GM19023 (cell line): ENCODE measurements at regions not wholly inside any gene's neighbourhood (a gene's known extent, or its start where the extent isn't known, plus 50 kb on each side); places are given as distances from the start of the nearest gene placed in this dataset.

ENCODE experiments used
- ATAC-seq: cut with Tn5 transposase; IDR thresholded peaks from one replicate; pipeline ENCODE4 v1.9.1; 2021; ENCODE audit warnings: mild to moderate bottlenecking, moderate library complexity; ENCODE audit not compliant: unreplicated experiment

DNA sequence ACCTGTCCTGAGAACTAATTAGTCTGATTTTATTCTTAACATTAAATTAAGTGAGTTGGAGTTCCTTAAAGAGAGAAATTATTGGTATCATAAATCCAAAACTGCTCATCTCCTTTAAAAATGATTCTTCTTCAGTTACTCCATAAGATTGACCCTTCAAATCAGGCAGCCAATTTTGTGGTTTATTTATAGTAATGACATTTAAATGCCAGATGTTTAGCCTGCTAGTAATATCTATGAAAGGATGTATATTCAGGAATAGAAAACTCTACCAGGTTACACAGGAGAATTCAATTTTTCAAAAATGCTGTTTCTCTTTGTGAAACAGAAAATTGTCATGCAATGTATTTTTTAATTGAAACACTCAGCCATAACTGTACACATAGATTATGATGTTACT lies 457.8 kb upstream of the ROBO2 start:
- ATAC-seq: no peak

DNA sequence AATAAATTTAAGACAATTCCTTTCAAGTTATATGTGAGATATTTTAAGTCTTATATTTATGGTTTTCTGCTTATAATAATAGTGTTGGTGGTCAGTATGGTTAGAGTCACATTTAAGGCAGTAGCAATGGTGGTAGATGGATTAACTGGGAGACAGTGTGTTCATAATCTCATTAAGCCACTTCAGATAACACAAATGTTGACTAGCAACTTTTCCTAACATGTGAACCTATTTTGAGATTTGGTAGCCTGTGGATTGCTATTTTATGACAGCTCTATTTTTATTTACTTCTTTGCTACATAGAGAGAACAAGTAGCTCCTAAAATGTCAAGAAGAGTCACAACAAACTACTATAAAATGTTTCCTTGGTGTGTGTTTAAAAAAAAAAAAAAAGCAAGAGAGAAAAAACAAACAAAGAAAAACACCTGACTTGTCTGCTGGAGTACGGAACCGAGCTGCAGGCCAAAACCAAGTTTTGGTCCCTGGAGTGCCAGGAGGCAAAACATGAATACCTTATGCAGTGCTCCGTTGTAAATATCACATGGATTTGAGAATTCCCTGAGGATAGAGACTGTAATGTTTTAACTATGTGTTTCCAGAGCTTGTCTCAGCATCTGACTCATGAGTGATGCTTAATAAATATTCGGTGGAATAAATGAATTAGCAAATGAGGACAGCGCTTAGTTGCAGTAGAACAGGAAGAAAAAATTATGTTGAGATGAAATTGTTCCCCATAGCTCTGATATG lies 457.1 kb upstream of the ROBO2 start:
- no peak for ATAC-seq

DNA sequence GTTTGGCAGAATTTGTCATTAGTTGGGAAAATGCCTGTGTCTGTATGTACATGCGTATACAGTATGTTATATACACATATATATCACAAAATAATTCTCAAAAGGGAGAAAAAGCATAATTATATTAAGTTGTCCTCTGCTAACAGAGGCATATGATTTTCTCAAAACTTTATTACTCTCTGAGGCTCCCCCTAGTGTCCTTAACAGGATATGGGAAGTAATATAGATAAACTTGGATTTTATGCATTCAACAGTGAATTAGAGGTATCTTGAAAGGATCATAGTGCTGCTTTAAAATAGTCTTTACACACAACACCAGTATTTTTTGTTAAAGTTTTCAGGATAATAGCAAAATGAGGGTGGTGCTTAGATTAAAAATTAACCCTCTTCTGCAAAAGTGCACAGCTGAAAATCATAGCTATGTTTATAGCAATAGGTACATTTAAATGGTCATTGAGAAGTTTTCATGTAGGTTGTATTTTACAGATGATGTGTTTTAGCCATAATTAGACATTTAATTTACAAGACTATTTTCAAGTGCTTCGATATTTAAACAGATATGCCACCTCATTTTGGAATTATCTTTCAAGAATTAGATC lies 454.0 kb upstream of the ROBO2 start:
- ATAC-seq: no peak

DNA sequence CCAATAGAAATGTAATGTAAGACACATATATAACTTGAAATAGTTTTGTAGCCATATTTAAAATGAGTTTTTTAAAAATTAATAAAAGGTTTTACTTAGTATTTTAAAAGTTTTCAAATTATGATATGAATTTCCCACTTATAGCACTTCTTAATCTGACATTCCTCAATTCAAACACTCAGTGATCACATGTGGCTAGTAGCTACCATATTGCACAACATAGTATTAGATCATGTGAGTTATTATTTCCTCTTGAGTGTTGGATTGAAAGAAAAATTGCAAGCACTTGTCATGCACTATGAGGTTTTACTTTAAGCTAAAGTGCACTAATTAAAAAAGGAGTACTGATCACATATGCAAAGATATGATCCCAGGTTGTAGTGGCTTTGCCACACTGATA lies 453.4 kb upstream of the ROBO2 start:
- no peak for ATAC-seq

DNA sequence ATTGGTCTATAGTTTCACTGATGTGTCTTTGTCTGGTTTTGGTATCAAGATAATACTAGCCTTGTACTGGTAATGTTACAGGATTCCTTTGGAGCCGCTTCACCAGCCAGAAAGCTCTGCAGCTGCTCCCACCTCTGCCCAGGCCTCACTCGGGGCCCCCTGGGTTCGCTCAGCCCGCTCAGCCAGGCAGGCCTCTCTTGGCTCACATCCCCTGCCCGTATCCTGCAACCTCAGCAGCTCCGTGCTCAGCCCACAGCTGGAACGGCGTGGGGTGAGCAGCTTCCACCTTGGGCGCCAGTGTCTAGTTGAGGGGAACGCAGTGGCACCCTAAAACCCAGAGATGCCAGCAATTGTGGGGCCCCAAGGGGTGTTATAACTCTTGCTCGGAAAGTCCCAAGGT lies 429.7 kb upstream of the ROBO2 start:
- no peak for ATAC-seq

DNA sequence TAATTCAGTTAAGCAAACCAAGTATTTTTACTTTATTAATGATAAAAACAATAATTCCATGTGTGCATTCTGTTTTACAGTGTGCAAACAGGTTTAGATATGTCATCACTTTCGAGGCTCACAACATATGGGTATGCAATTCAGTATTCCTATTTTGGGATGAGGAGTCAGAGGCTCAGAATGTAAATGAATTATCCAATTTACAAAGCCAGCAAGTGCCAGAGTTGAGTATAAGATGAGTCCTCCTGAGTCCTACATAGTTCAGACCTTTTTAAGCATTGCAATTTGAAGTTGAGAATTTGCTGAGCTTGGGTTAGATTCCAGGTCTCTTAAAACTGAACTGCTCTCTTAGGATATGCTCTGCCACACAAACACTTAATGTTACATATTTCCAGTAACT lies 424.2 kb upstream of the ROBO2 start:
- no peak for ATAC-seq

DNA sequence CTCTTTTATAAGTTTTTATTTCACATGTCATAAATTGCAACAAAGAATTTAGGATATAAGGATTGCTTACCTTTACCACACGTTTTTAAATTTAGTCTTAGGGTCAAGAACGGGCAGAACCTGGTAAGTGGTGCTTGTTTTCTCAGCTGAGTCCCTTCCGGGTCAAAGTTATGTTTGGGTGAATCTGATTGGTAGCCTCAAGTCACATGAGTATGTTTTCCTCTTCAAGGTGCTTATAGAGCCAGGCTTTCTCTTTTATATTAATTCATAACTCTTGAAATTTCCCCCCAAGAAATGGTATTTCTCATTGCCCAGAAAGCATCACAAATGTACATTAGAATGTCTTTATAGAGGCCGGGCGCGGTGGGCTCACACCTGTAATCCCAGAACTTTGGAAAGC lies 415.7 kb upstream of the ROBO2 start:
- ATAC-seq: no peak

DNA sequence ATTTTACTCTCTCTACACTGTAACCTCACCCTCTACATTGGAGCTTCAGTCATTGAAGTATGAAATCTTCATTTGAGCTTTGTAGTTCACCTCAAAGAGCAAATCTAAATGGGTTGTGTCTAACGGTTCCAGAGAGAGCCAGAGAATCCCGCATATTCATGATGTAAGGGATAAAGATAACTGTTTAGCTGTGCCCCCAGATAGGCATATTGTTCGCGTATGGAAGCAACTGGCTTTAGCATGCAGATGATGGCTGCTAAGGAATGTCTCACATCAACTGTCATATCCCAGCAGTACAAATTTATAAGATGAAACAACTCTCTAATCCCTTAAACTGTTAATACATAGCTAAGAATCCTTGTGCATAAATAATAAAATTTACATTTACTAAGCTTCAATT lies 412.7 kb upstream of the ROBO2 start:
- no peak for ATAC-seq

DNA sequence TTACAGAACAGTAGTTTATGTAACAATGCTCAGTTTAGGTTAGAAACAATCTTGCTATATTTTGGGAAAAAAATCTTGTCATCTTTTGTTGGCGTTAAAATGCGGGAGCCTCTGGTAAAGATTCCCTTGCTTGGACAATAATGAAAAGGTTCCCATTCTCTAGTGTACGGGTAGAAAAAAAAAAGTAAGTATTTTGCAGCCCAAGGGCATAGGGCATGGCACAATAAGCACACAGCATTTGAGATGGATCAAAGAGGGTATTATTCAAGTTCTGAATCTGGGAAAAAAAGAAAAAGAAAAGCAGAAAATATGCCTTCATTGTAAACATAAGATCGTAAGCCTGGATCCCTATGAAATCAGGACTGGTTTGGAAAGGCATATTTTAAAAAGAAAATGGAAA lies 408.6 kb upstream of the ROBO2 start:
- ATAC-seq: no peak

DNA sequence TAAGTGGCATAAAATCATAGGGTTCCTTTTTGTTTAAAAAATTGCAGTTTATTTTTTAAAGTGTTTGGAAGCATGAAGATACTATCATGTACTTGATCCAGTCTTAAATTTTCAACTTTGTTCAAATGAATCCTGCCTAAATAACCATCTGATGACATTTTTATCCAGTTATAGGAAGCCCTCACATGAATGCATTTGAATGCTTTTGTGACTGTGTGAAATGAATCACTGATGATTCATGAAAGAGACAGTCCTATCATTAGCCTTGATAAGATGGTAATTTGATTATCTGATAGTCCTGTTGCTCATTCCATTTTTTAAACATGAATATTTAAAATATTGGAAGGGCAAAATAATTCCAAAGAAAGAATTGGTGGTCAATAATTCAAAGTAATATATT lies 401.9 kb upstream of the ROBO2 start:
- no peak for ATAC-seq

DNA sequence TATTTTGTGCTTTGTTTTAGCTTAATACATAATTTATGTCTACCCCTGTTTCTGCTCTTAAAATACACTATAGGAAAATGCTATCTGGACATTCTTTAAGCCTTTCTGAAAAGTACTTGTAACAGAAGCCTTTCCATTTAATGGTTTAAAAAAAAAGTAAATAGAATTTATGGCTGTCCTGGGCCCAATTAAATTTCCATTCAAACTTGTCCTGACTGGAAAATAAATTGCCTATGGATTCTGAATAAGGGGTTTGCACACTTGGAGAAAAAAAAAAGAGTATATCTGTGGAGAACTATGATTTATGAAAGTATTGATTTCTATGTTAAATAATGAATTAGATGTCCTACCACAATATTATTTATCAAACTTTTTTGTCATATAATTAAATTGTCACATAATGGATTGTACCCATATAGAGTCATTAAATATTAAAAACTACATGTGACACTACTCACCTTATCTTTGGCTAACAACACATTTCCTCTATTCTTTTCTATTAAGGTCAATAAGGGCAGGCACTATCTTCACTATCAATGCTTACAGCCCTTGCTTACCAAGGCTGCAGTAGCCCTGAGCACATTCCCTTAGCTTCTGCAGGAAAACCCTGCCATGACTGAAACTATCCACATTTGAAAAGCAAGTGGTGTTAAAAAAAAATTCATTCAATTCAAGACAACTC lies 396.1 kb upstream of the ROBO2 start:
- no peak for ATAC-seq

DNA sequence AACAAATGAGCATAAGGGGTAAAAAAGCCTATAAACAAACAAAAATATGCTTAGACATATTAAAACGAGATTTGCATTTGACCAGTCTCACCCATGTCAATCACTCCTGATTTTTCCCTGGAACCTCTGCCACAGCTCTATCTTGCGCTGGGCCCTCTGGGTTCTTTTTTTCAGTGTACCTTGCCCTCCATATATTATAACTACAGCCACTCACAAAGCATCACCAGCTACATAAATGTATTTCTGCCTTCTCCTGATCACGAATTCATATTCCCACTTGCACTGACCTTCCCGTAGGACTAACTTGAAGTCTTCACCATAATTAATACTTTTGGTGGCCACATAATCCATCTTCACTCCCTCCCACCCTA lies 395.6 kb upstream of the ROBO2 start:
- ATAC-seq: no peak

DNA sequence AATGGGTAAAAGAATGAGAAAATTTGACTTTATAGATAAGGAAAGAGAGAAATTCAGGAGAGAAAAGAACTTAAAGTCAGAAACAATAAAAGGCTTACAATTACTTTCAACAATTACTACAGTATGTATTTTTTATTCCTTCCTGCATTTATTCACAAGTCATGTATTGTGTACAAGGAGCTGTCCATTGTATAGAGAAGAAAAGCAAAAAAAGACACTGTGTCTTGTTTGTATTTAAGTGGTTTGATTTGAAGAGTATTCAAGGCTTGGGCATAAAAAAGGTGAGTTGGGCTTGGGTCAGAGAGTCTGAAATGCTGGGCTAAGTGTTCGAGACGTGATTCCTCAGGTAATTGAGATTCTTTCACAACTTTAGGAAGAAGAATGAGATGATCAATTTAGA lies 394.2 kb upstream of the ROBO2 start:
- no peak for ATAC-seq

DNA sequence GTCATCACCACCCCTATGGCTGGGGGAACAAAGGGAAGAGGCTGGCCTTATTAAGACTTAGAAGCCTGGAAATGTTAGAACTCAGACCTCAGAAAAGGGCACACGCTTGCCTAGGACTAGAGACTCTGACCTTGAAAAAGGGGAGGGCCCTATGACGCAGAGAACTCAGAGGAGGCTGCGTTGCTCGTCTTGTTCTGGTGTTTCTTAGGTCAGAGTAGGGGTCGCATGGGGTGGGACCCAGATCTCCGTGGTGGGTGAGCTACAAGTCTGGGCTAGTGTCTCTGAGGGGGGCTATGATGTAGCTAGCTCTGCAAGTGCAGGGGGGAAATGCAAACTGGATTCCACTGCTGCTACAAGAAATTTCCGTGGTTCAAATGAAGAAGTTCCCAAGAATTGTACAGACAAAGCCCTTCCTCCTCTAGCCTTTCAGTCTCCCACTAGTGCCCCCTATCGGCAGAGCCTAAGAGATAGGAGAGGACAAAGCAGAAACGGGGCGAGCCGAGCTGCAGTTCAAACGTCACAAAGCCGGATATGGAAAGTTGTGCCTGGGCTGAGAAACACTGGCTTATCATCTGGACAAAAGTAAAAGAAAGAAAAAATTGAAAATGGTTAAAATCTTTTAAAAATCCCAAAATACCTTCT lies 392.9 kb upstream of the ROBO2 start:
- no peak for ATAC-seq

DNA sequence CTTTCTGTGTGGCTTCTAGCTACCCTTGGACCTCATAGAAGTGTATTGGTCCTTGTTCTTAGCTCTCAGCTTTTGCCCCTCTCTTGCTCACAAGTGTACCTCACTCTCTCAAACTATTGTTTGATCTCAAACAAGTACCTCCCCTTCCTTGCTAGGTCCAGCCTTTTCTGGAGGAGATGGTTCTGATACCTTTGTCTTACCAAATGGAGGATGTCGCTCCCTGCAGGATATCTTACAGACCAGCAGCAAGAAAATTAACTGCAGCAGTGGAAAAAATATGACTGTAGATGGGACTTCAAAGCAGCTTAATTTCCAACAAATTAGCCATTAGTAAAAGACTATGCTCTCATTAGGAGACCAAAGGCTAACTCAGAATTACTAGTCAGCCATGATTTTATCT lies 388.1 kb upstream of the ROBO2 start:
- ATAC-seq: no peak

DNA sequence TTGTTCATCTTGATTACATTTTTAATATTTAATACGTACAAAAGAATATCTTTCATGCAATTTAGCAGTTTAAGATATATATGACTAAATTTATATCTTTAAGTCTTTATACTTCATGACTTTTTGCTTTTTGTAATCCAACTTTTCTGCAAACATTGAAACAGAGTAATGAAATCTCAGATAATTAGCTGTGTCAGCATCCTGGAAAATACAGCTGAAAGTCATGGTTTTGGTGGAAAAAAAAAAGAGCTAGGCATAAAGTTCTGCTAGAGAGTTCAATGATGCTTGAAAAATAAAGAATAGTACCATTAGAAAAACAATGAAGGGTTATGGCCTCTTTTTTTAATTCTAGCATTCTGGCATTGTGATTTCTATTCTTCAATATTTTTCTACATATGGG lies 387.4 kb upstream of the ROBO2 start:
- no peak for ATAC-seq

DNA sequence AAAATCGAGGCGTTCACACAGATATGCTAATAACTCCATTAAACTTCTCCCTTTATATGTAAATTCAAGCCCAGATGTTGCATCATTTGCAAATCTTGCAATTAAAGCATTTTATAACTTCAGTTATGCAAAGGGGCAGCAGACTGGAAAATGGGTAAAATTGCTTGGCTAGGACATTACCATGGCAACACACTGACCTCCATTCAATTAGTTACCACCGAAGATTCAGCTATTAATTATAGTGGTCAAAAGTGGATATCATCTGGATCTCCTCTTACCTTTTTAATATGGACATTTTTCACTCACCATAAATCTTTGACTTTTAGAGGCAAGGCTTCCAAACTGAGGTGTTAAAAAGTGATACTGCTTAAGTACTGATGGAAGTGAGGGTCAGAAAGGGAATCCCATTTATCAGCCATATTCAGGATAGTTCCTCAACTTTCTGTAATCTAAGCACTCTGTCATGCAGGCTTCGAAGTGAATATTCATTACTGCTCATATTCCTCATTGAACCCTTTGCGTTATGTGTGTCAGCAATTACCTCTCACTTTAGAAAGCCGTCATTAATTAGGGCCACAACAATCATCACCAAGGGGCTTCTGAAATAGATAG lies 386.2 kb upstream of the ROBO2 start:
- no peak for ATAC-seq

DNA sequence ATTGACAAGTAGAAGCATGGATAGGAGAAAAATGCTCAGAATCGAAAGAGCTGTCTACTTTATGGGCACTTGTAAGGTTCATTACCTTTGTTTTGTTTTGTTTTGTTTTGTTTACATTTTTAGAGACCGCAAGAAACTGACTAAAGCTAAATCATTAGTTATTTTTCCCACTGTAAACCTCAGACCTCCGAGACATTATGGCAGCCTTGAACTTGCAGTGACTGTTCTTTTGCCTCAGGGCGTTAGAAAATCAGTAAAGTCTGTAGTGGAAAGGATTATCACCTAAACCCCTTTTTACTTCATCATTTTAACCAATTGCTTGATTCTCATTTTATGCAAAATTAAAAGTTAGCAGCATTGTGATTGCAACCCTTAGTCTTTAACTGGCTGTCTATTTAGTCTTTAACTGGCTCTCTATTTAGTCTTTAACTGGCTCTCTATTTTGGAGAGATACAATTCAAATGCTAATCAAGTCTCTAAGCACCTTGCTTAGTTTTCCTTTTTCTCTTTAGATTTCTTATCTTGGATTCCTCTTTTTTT lies 383.3 kb upstream of the ROBO2 start:
- no peak for ATAC-seq

DNA sequence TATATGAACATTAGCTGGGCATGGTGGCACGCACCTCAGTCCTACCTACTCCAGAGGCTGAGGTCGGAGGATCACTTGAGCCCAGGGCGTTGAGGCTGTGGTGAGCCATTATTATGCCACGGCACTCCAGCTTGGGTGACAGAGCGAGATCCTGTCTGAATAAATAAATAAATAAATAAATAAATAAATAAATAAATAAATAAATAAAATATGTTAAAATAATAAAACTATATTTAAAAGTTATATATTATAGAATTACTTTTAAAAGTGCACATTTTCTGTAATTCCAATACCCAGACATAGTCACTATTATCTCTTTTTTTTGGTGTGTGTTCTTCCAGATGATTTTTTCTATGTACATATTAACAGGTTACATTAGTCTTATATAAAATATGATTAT lies 382.0 kb upstream of the ROBO2 start:
- no peak for ATAC-seq

DNA sequence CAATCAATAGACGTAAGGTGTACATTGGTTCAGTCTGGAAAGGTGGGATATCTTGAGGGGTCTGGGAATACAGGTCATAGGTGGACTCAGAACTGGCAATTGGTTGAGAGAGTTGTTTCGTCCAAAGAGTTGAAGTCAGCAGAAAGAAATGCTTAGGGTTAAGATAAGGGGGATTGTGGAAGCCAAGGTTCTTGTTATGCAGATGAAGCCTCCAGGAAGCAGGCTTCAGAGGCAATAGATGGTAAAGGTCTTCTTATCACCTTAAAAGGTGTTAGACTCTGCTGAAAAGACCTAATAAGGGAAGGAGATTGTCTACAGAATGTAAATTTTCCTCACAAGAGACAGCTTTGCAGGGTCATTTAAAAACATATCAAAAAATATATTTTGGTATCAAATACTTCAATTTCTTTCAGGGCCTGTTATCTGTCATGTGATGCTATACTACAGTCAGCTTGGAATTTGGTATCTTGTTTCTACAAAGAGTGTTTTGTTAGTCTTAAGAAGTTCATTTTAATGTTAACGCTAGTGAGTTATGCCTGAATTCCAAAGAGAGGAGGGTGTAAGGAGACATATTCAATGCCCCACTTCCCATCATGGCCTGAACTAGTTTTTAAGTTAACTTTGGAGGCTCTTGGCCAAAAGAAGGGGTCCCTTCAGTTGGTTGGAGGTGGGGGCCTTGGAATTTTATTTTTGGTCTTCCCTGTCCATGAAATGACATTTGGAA lies 378.2 kb upstream of the ROBO2 start:
- no peak for ATAC-seq

DNA sequence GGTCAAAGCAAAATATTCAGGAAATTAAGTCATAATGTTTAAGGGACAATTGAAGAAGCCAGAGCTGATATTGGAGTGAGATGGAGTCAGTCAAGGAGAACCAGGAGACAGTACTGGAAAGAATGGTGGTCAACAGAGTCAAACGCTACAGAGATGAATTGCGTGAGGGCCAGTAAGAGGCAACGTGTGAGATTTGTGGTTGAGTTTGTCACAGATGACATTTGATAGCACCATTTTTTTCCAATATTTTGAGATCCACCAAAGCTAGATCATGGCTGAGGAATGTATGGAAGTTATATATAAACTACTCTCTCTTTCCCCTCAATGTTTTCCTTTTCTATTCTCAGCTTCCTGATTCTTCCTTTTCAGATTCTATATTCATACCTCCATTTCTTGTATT lies 375.1 kb upstream of the ROBO2 start:
- ATAC-seq: no peak
